H1 (cell line): ENCODE measurements at regions not wholly inside any gene's neighbourhood (a gene's known extent, or its start where the extent isn't known, plus 50 kb on each side); places are given as distances from the start of the nearest gene placed in this dataset.

Experiments
- CEBPB ChIP-seq: IDR thresholded peaks from 2 replicates; pipeline ENCODE4 v1.6.1; 2012; ENCODE audit warnings: low read depth, low read length
- CTCF ChIP-seq, 3 experiments: IDR thresholded peaks; 1 replicate in 2 of 3; 2 replicates in 1 of 3; pipeline versions ENCODE4 v1.5.1 to v1.6.1; 2011; ENCODE audit warnings: low read length in 3 of 3, mild to moderate bottlenecking in 3 of 3, inconsistent platforms in 2 of 3, low read depth in 1 of 3, moderate library complexity in 1 of 3; ENCODE audit not compliant: insufficient read depth in 1 of 3; ENCODE audit errors: control extremely low read depth in 1 of 3
- EGR1 ChIP-seq: IDR thresholded peaks from 2 replicates; pipeline ENCODE4 v1.6.1; 2011; ENCODE audit warnings: low read depth, low read length, borderline replicate concordance
- EZH2 ChIP-seq: fragments of 200-600 bp; sonication (generic); IDR thresholded peaks from 2 replicates; pipeline ENCODE4 v1.7.1; 2012; ENCODE audit warnings: low read depth, mild to moderate bottlenecking, moderate library complexity, low read length, inconsistent platforms; ENCODE audit not compliant: severe bottlenecking
- FOSL1 ChIP-seq: IDR thresholded peaks from 2 replicates; pipeline ENCODE4 v1.6.1; 2011; ENCODE audit warnings: mild to moderate bottlenecking, low read depth, low read length, moderate library complexity; ENCODE audit not compliant: insufficient read depth
- NANOG ChIP-seq: IDR thresholded peaks from 2 replicates; pipeline ENCODE4 v1.6.1; 2011; ENCODE audit warnings: low read length, low read depth, mild to moderate bottlenecking, inconsistent platforms; ENCODE audit not compliant: insufficient read depth, poor library complexity, severe bottlenecking
- POLR2A ChIP-seq, 2 experiments: IDR thresholded peaks; 1 replicate in 1 of 2; 2 replicates in 1 of 2; pipeline ENCODE4 v1.6.1; 2011; ENCODE audit warnings: low read depth in 2 of 2, low read length in 2 of 2, mild to moderate bottlenecking in 2 of 2; ENCODE audit errors: control extremely low read depth in 1 of 2
- POLR2AphosphoS5 ChIP-seq: IDR thresholded peaks from 2 replicates; pipeline ENCODE4 v1.6.1; 2011; ENCODE audit warnings: low read depth, low read length
- RAD21 ChIP-seq, 2 experiments: IDR thresholded peaks in 1 of 2; conservative IDR thresholded peaks in 1 of 2; 2 replicates each; pipeline ENCODE4 v1.6.1; 2011; ENCODE audit warnings: low read depth in 2 of 2, low read length in 2 of 2, improper control_type of control experiment in 1 of 2, inconsistent platforms in 1 of 2, mild to moderate bottlenecking in 1 of 2, moderate library complexity in 1 of 2
- RXRA ChIP-seq: IDR thresholded peaks from 2 replicates; pipeline ENCODE4 v1.6.1; 2011; ENCODE audit warnings: low read depth, mild to moderate bottlenecking, low read length, moderate library complexity; ENCODE audit not compliant: insufficient read depth
- SRF ChIP-seq: IDR thresholded peaks from 2 replicates; pipeline ENCODE4 v1.6.1; 2011; ENCODE audit warnings: mild to moderate bottlenecking, low read depth, low read length, moderate library complexity
- ZNF274 ChIP-seq: IDR thresholded peaks from 2 replicates; pipeline ENCODE4 v1.7.0; 2012; ENCODE audit warnings: low read length, borderline replicate concordance; ENCODE audit errors: extremely low read depth

DNA sequence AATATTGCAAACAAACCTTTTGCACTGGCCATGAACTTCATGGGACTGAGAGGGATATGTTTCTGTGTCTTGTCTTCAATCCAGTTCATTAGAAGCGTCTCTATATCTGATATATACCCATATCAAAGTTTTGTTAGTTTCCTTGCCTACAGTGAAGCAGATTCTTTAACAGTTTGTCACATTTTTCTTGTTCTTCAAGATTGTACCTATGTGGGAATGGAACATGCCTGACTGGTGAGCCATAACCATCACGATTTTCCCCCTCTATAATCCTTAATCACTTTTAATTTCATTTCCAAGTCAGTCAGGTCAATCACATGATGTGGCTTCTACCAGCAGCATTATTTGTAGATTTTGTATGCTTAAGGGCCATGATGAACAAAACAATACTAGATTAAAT is 197.1 kb upstream of the PDE5A start:
- no peak for TF ChIP-seq CTCF (IDR thresholded peaks at IDR 0.05; ENCODE audit: control extremely low read depth in 1 of 3, insufficient read depth in 1 of 3, low read depth in 1 of 3, low read length in 3 of 3)
- TF ChIP-seq POLR2A (IDR thresholded peaks at IDR 0.05; ENCODE audit: control extremely low read depth in 1 of 2, low read depth in 2 of 2, low read length in 2 of 2) = no peak
- no peak for TF ChIP-seq SRF
- no peak for TF ChIP-seq FOSL1
- TF ChIP-seq EZH2 = no peak
- no peak for TF ChIP-seq NANOG
- no peak for TF ChIP-seq RXRA
- no peak for TF ChIP-seq RAD21 (IDR thresholded peaks at IDR 0.05 in 1 of 2, conservative IDR thresholded peaks at IDR 0.05 in 1 of 2; ENCODE audit: low read depth in 2 of 2, low read length in 2 of 2)
- TF ChIP-seq EGR1 = no peak
- TF ChIP-seq CEBPB = no peak
- TF ChIP-seq ZNF274 = no peak
- TF ChIP-seq POLR2AphosphoS5 = no peak
